Liver (tissue), 3 donors: ENCODE measurements at regions not wholly inside any gene's neighbourhood (a gene's known extent, or its start where the extent isn't known, plus 50 kb on each side); places are given as distances from the start of the nearest gene placed in this dataset.

ENCODE experiments used
- EGR1 ChIP-seq, 2 donors: IDR thresholded peaks; 2 replicates each; pipeline ENCODE4 v1.6.1; 2016 to 2018; ENCODE audit warnings: antibody characterized with exemption in 2 of 2, low read depth in 2 of 2
- HNF4A ChIP-seq, 2 donors: conservative IDR thresholded peaks; 2 replicates each; pipeline ENCODE4 v1.6.1; 2016; ENCODE audit warnings: antibody characterized with exemption in 2 of 2, mild to moderate bottlenecking in 2 of 2
- JUND ChIP-seq, 2 donors: IDR thresholded peaks; 2 replicates each; pipeline ENCODE4 v1.6.1; 2016; ENCODE audit warnings: antibody characterized with exemption in 2 of 2
- RAD21 ChIP-seq, 2 donors: IDR thresholded peaks; 2 replicates each; pipeline ENCODE4 v1.6.1; 2016; ENCODE audit warnings: antibody characterized with exemption in 2 of 2, mild to moderate bottlenecking in 2 of 2
- YY1 ChIP-seq: IDR thresholded peaks from 2 replicates; pipeline ENCODE4 v1.6.1; 2016; ENCODE audit warnings: antibody characterized with exemption, mild to moderate bottlenecking
- TF ChIP-seq, protein P1 (sequence below): IDR thresholded peaks from 2 replicates; pipeline ENCODE4 v1.6.1; 2016; ENCODE audit warnings: antibody characterized with exemption
- TF ChIP-seq, protein P2 (sequence below): IDR thresholded peaks from 2 replicates; pipeline ENCODE4 v1.6.1; 2016; ENCODE audit warnings: antibody characterized with exemption, mild to moderate bottlenecking
- TF ChIP-seq, protein P3 (sequence below): fragments of 150-350 bp; IDR thresholded peaks from 2 replicates; pipeline ENCODE4 v1.5.1; 2017; ENCODE audit warnings: improper control_type of control experiment, low read depth, low read length; ENCODE audit not compliant: missing input control
- TF ChIP-seq, protein P4 (sequence below): IDR thresholded peaks from 2 replicates; pipeline ENCODE4 v1.6.1; 2016; ENCODE audit warnings: antibody characterized with exemption
- donor health status: healthy.
- donor health status: healthy.

DNA sequence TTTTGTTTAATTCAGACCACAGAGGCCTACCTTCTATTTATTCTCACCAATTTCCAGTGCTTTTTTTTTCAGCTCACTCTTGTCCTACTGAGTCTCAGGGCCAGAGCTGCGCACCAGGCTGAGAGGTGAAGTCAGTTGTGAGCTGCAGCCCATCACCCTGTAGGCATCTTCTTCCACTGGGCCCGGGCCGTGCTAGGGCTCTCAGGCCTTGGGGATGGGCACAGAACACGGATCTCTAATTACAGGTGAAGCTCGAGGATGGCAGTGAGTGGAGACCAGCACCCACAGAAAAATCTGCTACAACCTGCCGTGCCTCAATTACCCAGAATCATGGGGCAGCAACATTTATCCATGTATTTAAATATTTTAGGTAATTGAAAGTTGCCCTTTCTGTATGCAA is 82.1 kb downstream of the IRX5 start:
- TF ChIP-seq YY1 (no peak), JUND (IDR thresholded peaks at IDR 0.05) (no peak), EGR1 (IDR thresholded peaks at IDR 0.05; ENCODE audit: low read depth in 2 of 2) (no peak), RAD21 (IDR thresholded peaks at IDR 0.05) (no peak), HNF4A (conservative IDR thresholded peaks at IDR 0.05) (no peak)
- TF ChIP-seq, protein P1, sequence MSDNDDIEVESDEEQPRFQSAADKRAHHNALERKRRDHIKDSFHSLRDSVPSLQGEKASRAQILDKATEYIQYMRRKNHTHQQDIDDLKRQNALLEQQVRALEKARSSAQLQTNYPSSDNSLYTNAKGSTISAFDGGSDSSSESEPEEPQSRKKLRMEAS, result no peak
- TF ChIP-seq, protein P2, sequence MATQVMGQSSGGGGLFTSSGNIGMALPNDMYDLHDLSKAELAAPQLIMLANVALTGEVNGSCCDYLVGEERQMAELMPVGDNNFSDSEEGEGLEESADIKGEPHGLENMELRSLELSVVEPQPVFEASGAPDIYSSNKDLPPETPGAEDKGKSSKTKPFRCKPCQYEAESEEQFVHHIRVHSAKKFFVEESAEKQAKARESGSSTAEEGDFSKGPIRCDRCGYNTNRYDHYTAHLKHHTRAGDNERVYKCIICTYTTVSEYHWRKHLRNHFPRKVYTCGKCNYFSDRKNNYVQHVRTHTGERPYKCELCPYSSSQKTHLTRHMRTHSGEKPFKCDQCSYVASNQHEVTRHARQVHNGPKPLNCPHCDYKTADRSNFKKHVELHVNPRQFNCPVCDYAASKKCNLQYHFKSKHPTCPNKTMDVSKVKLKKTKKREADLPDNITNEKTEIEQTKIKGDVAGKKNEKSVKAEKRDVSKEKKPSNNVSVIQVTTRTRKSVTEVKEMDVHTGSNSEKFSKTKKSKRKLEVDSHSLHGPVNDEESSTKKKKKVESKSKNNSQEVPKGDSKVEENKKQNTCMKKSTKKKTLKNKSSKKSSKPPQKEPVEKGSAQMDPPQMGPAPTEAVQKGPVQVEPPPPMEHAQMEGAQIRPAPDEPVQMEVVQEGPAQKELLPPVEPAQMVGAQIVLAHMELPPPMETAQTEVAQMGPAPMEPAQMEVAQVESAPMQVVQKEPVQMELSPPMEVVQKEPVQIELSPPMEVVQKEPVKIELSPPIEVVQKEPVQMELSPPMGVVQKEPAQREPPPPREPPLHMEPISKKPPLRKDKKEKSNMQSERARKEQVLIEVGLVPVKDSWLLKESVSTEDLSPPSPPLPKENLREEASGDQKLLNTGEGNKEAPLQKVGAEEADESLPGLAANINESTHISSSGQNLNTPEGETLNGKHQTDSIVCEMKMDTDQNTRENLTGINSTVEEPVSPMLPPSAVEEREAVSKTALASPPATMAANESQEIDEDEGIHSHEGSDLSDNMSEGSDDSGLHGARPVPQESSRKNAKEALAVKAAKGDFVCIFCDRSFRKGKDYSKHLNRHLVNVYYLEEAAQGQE, result no peak
- TF ChIP-seq, protein P3, sequence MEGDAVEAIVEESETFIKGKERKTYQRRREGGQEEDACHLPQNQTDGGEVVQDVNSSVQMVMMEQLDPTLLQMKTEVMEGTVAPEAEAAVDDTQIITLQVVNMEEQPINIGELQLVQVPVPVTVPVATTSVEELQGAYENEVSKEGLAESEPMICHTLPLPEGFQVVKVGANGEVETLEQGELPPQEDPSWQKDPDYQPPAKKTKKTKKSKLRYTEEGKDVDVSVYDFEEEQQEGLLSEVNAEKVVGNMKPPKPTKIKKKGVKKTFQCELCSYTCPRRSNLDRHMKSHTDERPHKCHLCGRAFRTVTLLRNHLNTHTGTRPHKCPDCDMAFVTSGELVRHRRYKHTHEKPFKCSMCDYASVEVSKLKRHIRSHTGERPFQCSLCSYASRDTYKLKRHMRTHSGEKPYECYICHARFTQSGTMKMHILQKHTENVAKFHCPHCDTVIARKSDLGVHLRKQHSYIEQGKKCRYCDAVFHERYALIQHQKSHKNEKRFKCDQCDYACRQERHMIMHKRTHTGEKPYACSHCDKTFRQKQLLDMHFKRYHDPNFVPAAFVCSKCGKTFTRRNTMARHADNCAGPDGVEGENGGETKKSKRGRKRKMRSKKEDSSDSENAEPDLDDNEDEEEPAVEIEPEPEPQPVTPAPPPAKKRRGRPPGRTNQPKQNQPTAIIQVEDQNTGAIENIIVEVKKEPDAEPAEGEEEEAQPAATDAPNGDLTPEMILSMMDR, result no peak
- TF ChIP-seq, protein P4, sequence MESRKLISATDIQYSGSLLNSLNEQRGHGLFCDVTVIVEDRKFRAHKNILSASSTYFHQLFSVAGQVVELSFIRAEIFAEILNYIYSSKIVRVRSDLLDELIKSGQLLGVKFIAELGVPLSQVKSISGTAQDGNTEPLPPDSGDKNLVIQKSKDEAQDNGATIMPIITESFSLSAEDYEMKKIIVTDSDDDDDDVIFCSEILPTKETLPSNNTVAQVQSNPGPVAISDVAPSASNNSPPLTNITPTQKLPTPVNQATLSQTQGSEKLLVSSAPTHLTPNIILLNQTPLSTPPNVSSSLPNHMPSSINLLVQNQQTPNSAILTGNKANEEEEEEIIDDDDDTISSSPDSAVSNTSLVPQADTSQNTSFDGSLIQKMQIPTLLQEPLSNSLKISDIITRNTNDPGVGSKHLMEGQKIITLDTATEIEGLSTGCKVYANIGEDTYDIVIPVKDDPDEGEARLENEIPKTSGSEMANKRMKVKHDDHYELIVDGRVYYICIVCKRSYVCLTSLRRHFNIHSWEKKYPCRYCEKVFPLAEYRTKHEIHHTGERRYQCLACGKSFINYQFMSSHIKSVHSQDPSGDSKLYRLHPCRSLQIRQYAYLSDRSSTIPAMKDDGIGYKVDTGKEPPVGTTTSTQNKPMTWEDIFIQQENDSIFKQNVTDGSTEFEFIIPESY, result no peak
